ENCODE measurements at regions not wholly inside any gene's neighbourhood (a gene's known extent, or its start where the extent isn't known, plus 50 kb on each side); places are given as distances from the start of the nearest gene placed in this dataset.

- Histone ChIP-seq H3K9me3 (no peaks in the 10 kb centered on the region), H3K36me3 (no peaks in the 10 kb centered on the region), H3K27ac (no peak overlapping the region), H3K4me1 (no peaks in the 10 kb centered on the region), H3K27me3 (no peaks in the 10 kb centered on the region), H3K4me3 (no peak overlapping the region)
- no peak for DNase-seq
- intact Hi-C loops (cut with DNase I) = no loop called here
- WGBS, 2 donors = 71 to 81% methylated on average over 4 of the region's 5 CpGs
- TF ChIP-seq POLR2A (IDR thresholded peaks at IDR 0.05) = no peak
- TF ChIP-seq CTCF (IDR thresholded peaks at IDR 0.05) = no peak
These were observed 222.3 kb upstream of the HDX start for GRCh38 chrX:84724576-84724975.

GRCh38 chrX:84729408-84729807 is 227.2 kb upstream of the HDX start:
- H3K4me1 ChIP-seq = no peaks in the 10 kb centered on the region
- no peak for TF ChIP-seq POLR2A (IDR thresholded peaks at IDR 0.05)
- no peak for TF ChIP-seq CTCF (IDR thresholded peaks at IDR 0.05)
- H3K36me3 ChIP-seq = no peaks in the 10 kb centered on the region
- no peaks in the 10 kb centered on the region for H3K27me3 ChIP-seq
- 40 to 41% methylated on average over 4 of the region's 4 CpGs for WGBS, 2 donors
- H3K4me3 ChIP-seq = no peak overlapping the region
- no peaks in the 10 kb centered on the region for H3K9me3 ChIP-seq
- no peak overlapping the region for H3K27ac ChIP-seq
- intact Hi-C loops (cut with DNase I) = no loop called here
- no peak for DNase-seq

GRCh38 chrX:84729809-84730208 is 227.6 kb upstream of the HDX start:
- Histone ChIP-seq H3K27me3 (no peaks in the 10 kb centered on the region), H3K27ac (no peak overlapping the region), H3K4me3 (no peak overlapping the region), H3K9me3 (no peaks in the 10 kb centered on the region), H3K4me1 (no peaks in the 10 kb centered on the region), H3K36me3 (no peaks in the 10 kb centered on the region)
- TF ChIP-seq CTCF (IDR thresholded peaks at IDR 0.05) (peak in 5 of 6 experiments; percentile 33 to 74 (median 57)), POLR2A (IDR thresholded peaks at IDR 0.05) (no peak)
- WGBS, 2 donors = 0 to 16% methylated on average over 4 to 5 of the region's 5 CpGs
- no peak for DNase-seq
- intact Hi-C loops (cut with DNase I) = no loop called here

GRCh38 chrX:84735025-84735424 is 232.8 kb upstream of the HDX start:
- WGBS, 2 donors = 20 to 55% methylated on average over 3 of the region's 3 CpGs
- intact Hi-C loops (cut with DNase I) = no loop called here
- no peak for TF ChIP-seq CTCF (IDR thresholded peaks at IDR 0.05)
- no peaks in the 10 kb centered on the region for H3K9me3 ChIP-seq
- no peaks in the 10 kb centered on the region for H3K36me3 ChIP-seq
- no peak overlapping the region for H3K27ac ChIP-seq
- no peak overlapping the region for H3K4me3 ChIP-seq
- no peak for DNase-seq
- no peaks in the 10 kb centered on the region for H3K27me3 ChIP-seq
- no peaks in the 10 kb centered on the region for H3K4me1 ChIP-seq

- TF ChIP-seq POLR2A (IDR thresholded peaks at IDR 0.05) (no peak), CTCF (IDR thresholded peaks at IDR 0.05) (no peak)
- H3K9me3 ChIP-seq = no peaks in the 10 kb centered on the region
- WGBS, 2 donors = 18 to 30% methylated on average over 3 to 4 of the region's 4 CpGs
- intact Hi-C loops (cut with DNase I) = no loop called here
- no peaks in the 10 kb centered on the region for H3K4me1 ChIP-seq
- no peaks in the 10 kb centered on the region for H3K27me3 ChIP-seq
- H3K27ac ChIP-seq = peak overlapping the region in 1 of 4 donors; percentile 52
- no peak for DNase-seq
- H3K4me3 ChIP-seq = no peak overlapping the region
- no peaks in the 10 kb centered on the region for H3K36me3 ChIP-seq
These were observed 235.2 kb upstream of the HDX start for GRCh38 chrX:84737471-84737871.
